Nephron (organoid): ENCODE measurements at regions not wholly inside any gene's neighbourhood (a gene's known extent, or its start where the extent isn't known, plus 50 kb on each side); places are given as distances from the start of the nearest gene placed in this dataset.

Experiments
- H3K27ac Mint-ChIP-seq, 3 experiments: 2 replicates each; pipeline ENCODE4 v1.8.0; 2020; ENCODE audit warnings: mixed read lengths in 3 of 3, mild to moderate bottlenecking in 2 of 3, moderate library complexity in 1 of 3
- H3K27me3 Mint-ChIP-seq: 2 replicates; pipeline ENCODE4 v1.8.0; 2021; ENCODE audit warnings: low read depth, mild to moderate bottlenecking, moderate library complexity, mixed read lengths
- H3K36me3 Mint-ChIP-seq: 2 replicates; pipeline ENCODE4 v1.8.0; 2020; ENCODE audit warnings: low read depth, mixed read lengths
- H3K4me1 Mint-ChIP-seq: 2 replicates; pipeline ENCODE4 v1.8.0; 2020; ENCODE audit warnings: mixed read lengths
- H3K4me3 Mint-ChIP-seq, 3 experiments: 2 replicates each; pipeline ENCODE4 v1.8.0; 2020; ENCODE audit warnings: mild to moderate bottlenecking in 3 of 3, mixed read lengths in 3 of 3, moderate library complexity in 2 of 3
- H3K9me3 Mint-ChIP-seq: 2 replicates; pipeline ENCODE4 v1.8.0; 2020; ENCODE audit warnings: mixed read lengths
- TF ChIP-seq, protein P1 (sequence below), 3 experiments: fragments of 200-600 bp; sonication (generic); IDR thresholded peaks; one replicate each; pipeline ENCODE4 v1.5.0; 2021; ENCODE audit warnings: antibody characterized with exemption in 3 of 3; ENCODE audit not compliant: unreplicated experiment in 3 of 3

GRCh38 chr9:89963280-89963679 is 358.5 kb downstream of the GADD45G start:
- no peaks in the 10 kb centered on the region for H3K36me3 Mint-ChIP-seq
- H3K9me3 Mint-ChIP-seq: no peaks in the 10 kb centered on the region
- no peak overlapping the region for H3K4me3 Mint-ChIP-seq
- no peaks in the 10 kb centered on the region for H3K27me3 Mint-ChIP-seq
- H3K4me1 Mint-ChIP-seq: peaks cover 22% of the 10 kb centered on the region
- TF ChIP-seq, protein P1, sequence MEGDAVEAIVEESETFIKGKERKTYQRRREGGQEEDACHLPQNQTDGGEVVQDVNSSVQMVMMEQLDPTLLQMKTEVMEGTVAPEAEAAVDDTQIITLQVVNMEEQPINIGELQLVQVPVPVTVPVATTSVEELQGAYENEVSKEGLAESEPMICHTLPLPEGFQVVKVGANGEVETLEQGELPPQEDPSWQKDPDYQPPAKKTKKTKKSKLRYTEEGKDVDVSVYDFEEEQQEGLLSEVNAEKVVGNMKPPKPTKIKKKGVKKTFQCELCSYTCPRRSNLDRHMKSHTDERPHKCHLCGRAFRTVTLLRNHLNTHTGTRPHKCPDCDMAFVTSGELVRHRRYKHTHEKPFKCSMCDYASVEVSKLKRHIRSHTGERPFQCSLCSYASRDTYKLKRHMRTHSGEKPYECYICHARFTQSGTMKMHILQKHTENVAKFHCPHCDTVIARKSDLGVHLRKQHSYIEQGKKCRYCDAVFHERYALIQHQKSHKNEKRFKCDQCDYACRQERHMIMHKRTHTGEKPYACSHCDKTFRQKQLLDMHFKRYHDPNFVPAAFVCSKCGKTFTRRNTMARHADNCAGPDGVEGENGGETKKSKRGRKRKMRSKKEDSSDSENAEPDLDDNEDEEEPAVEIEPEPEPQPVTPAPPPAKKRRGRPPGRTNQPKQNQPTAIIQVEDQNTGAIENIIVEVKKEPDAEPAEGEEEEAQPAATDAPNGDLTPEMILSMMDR (IDR thresholded peaks at IDR 0.05; ENCODE audit: unreplicated experiment in 3 of 3): no peak
- peak overlapping the region in 2 of 3 experiments; percentile 3 to 5 for H3K27ac Mint-ChIP-seq

- no peaks in the 10 kb centered on the region for H3K36me3 Mint-ChIP-seq
- H3K4me3 Mint-ChIP-seq: no peak overlapping the region
- no peak overlapping the region for H3K27ac Mint-ChIP-seq
- TF ChIP-seq, protein P1 (IDR thresholded peaks at IDR 0.05; ENCODE audit: unreplicated experiment in 3 of 3): no peak
- H3K9me3 Mint-ChIP-seq: no peaks in the 10 kb centered on the region
- peaks cover 11% of the 10 kb centered on the region for H3K4me1 Mint-ChIP-seq
- H3K27me3 Mint-ChIP-seq: no peaks in the 10 kb centered on the region
Observed at GRCh38 chr9:89967527-89967926, 362.7 kb downstream of the GADD45G start.

DNA sequence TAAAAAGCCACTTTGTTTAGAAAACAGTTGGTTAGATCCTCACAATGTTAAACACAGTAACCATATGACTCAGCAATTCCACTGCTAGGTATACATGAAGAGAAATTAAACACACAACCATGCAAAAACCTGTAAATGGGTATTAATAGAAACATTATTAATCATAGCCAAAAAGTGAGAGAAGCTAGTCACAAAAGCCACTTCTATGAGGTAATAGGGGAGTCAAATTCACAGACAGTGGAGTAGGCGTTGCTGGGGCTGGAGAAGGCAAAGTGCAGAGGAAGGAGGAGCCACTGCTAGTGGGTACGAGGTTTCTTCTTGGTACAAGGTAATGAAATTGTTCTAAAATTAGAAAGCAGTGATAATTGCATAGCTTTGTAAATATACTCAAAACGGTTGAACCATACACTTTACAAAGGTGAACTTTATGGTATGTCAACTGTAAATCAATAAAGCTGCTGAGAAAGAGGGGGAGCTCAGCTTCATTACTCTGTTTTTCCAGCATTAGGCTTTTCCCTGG is 364.4 kb downstream of the GADD45G start:
- no peak overlapping the region for H3K4me3 Mint-ChIP-seq
- H3K9me3 Mint-ChIP-seq: no peaks in the 10 kb centered on the region
- TF ChIP-seq, protein P1 (IDR thresholded peaks at IDR 0.05; ENCODE audit: unreplicated experiment in 3 of 3): no peak
- peak overlapping the region in 2 of 3 experiments; percentile 0 to 12 for H3K27ac Mint-ChIP-seq
- no peaks in the 10 kb centered on the region for H3K27me3 Mint-ChIP-seq
- peaks cover 6% of the 10 kb centered on the region for H3K4me1 Mint-ChIP-seq
- H3K36me3 Mint-ChIP-seq: no peaks in the 10 kb centered on the region

- TF ChIP-seq, protein P1 (IDR thresholded peaks at IDR 0.05; ENCODE audit: unreplicated experiment in 3 of 3): no peak
- peak overlapping the region in 1 of 3 experiments; percentile 0 for H3K27ac Mint-ChIP-seq
- H3K4me1 Mint-ChIP-seq: peaks cover 6% of the 10 kb centered on the region
- H3K36me3 Mint-ChIP-seq: no peaks in the 10 kb centered on the region
- no peak overlapping the region for H3K4me3 Mint-ChIP-seq
- H3K27me3 Mint-ChIP-seq: no peaks in the 10 kb centered on the region
- no peaks in the 10 kb centered on the region for H3K9me3 Mint-ChIP-seq
Observed at GRCh38 chr9:89969881-89970639, 365.2 kb downstream of the GADD45G start.

GRCh38 chr9:89970701-89971100 is 365.9 kb downstream of the GADD45G start:
- Mint-ChIP-seq H3K9me3 (no peaks in the 10 kb centered on the region), H3K27ac (no peak overlapping the region), H3K36me3 (no peaks in the 10 kb centered on the region), H3K4me1 (peaks cover 8% of the 10 kb centered on the region), H3K4me3 (no peak overlapping the region), H3K27me3 (no peaks in the 10 kb centered on the region)
- TF ChIP-seq, protein P1 (IDR thresholded peaks at IDR 0.05; ENCODE audit: unreplicated experiment in 3 of 3): no peak

DNA sequence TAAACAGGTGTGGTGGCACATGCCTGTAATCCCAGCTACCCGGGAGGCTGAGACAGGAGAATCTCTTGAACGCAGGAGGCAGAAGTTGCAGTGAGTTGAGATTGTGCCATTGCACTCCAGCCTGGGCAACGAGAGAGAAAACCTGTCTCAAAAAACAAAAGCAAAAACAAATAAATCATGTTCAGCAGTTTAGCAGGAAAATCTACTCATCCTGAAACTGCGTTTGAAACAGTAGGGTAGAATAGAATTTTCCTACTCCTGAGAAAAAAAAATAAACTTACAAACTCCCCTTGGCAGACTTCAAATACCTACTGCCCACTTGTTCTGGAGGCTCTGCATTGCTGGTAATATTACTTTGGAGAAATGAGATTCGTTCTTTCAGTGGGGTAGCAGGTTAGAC is 367.7 kb downstream of the GADD45G start:
- Mint-ChIP-seq H3K27ac (no peak overlapping the region), H3K4me1 (peaks cover 10% of the 10 kb centered on the region), H3K36me3 (no peaks in the 10 kb centered on the region), H3K9me3 (no peaks in the 10 kb centered on the region), H3K4me3 (no peak overlapping the region), H3K27me3 (no peaks in the 10 kb centered on the region)
- TF ChIP-seq, protein P1 (IDR thresholded peaks at IDR 0.05; ENCODE audit: unreplicated experiment in 3 of 3): no peak
